Body of pancreas (tissue), 4 donors: ENCODE measurements at regions not wholly inside any gene's neighbourhood (a gene's known extent, or its start where the extent isn't known, plus 50 kb on each side); places are given as distances from the start of the nearest gene placed in this dataset.

ENCODE experiments used
- ATAC-seq: fragments of 150-250 bp; one replicate; pipeline ENCODE4 v1.9.1; 2016
- DNase-seq, 4 donors: peaks; one replicate each; pipeline ENCODE4 v3.0.0-alpha.2; 2019
- H3K27ac ChIP-seq, 4 donors: fragments of 200-600 bp; sonication (generic); 1 replicate in 3 of 4; 2 replicates in 1 of 4; pipeline versions ENCODE4 v1.5.1 to v1.6.1; 2016 to 2019; ENCODE audit warnings: mild to moderate bottlenecking in 1 of 4, mixed read lengths in 1 of 4, moderate library complexity in 1 of 4
- H3K27me3 ChIP-seq, 2 donors: fragments of 200-600 bp; sonication (generic); one replicate each; pipeline ENCODE4 v1.6.0; 2016; ENCODE audit warnings: mild to moderate bottlenecking in 1 of 2
- H3K36me3 ChIP-seq, 2 donors: fragments of 200-600 bp; sonication (generic); replicated peaks in 1 of 2; 2 replicates each; pipeline ENCODE4 v1.5.1; 2016; ENCODE audit warnings: low read depth in 2 of 2; ENCODE audit not compliant: insufficient read depth in 1 of 2
- H3K4me1 ChIP-seq: fragments of 200-600 bp; sonication (generic); one replicate; pipeline ENCODE4 v1.6.0; 2016
- H3K4me3 ChIP-seq, 2 donors: fragments of 200-600 bp; sonication (generic); 1 replicate in 1 of 2; 2 replicates in 1 of 2; pipeline ENCODE4 v1.5.1; 2016 to 2019
- H3K9me3 ChIP-seq, 3 donors: fragments of 200-600 bp; sonication (generic); 1 replicate in 2 of 3; 2 replicates in 1 of 3; pipeline ENCODE4 v1.5.1; 2016
- CTCF ChIP-seq, 7 experiments: fragments of 450-650 bp in 4 of 7; fragments of 200-600 bp in 3 of 7; sonication (generic) in 3 of 7; IDR thresholded peaks; one replicate each; pipeline ENCODE4 v1.5.1; 2016 to 2019; ENCODE audit warnings: antibody characterized with exemption in 7 of 7
- POLR2A ChIP-seq, 3 donors: fragments of 450-650 bp; IDR thresholded peaks; one replicate each; pipeline ENCODE4 v1.6.1; 2016; ENCODE audit warnings: antibody characterized with exemption in 3 of 3, mild to moderate bottlenecking in 2 of 3
- WGBS, 2 donors: methylation state at CpG; one replicate each; pipeline ENCODE4 v1.1.5; 2017; 5-methylcytosine and 5-hydroxymethylcytosine counted together
- intact Hi-C: fragments of 100-400 bp; cut with DNase I; formaldehyde crosslinking; loops from one replicate; pipeline ENCODE4 v1.15.1; 2023

GRCh38 chr4:58209001-58209400 is 1098.8 kb upstream of the IGFBP7 start:
- Histone ChIP-seq H3K4me1 (no peaks in the 10 kb centered on the region), H3K9me3 (no peaks in the 10 kb centered on the region), H3K4me3 (no peak overlapping the region), H3K27me3 (no peaks in the 10 kb centered on the region), H3K27ac (no peak overlapping the region), H3K36me3 (no peaks in the 10 kb centered on the region)
- intact Hi-C loops = no loop called here
- TF ChIP-seq CTCF (IDR thresholded peaks at IDR 0.05) (no peak), POLR2A (IDR thresholded peaks at IDR 0.05) (no peak)
- DNase-seq = no peak
- WGBS, 2 donors = 49 to 59% methylated on average over 2 of the region's 2 CpGs
- ATAC-seq = no peak

- no peaks in the 10 kb centered on the region for H3K27me3 ChIP-seq
- no peak overlapping the region for H3K4me3 ChIP-seq
- no peak for DNase-seq
- no peak overlapping the region for H3K27ac ChIP-seq
- TF ChIP-seq CTCF (IDR thresholded peaks at IDR 0.05) = no peak
- TF ChIP-seq POLR2A (IDR thresholded peaks at IDR 0.05) = no peak
- no peaks in the 10 kb centered on the region for H3K4me1 ChIP-seq
- H3K9me3 ChIP-seq = no peaks in the 10 kb centered on the region
- no peaks in the 10 kb centered on the region for H3K36me3 ChIP-seq
- intact Hi-C loops = no loop called here
- no peak for ATAC-seq
- WGBS, 2 donors = 67 to 74% methylated on average over 3 of the region's 3 CpGs
Observed at GRCh38 chr4:58205446-58206235, 1095.5 kb upstream of the IGFBP7 start.

- Histone ChIP-seq H3K36me3 (no peaks in the 10 kb centered on the region), H3K27ac (no peak overlapping the region), H3K9me3 (no peaks in the 10 kb centered on the region), H3K27me3 (no peaks in the 10 kb centered on the region), H3K4me3 (no peak overlapping the region), H3K4me1 (no peaks in the 10 kb centered on the region)
- DNase-seq (no peak), ATAC-seq (no peak)
- intact Hi-C loops = no loop called here
- no peak for TF ChIP-seq CTCF (IDR thresholded peaks at IDR 0.05)
- WGBS, 2 donors = 50 to 56% methylated on average over 2 of the region's 2 CpGs
Observed at GRCh38 chr4:58192217-58192616, 1082.0 kb upstream of the IGFBP7 start.

GRCh38 chr4:58191109-58191508 is 1080.9 kb upstream of the IGFBP7 start:
- no peak overlapping the region for H3K27ac ChIP-seq
- 63 to 77% methylated on average over 3 to 5 of the region's 5 CpGs for WGBS, 2 donors
- H3K4me3 ChIP-seq = no peak overlapping the region
- H3K36me3 ChIP-seq = no peaks in the 10 kb centered on the region
- TF ChIP-seq CTCF (IDR thresholded peaks at IDR 0.05) = no peak
- TF ChIP-seq POLR2A (IDR thresholded peaks at IDR 0.05) = no peak
- H3K27me3 ChIP-seq = no peaks in the 10 kb centered on the region
- no peaks in the 10 kb centered on the region for H3K4me1 ChIP-seq
- ATAC-seq (no peak), DNase-seq (no peak)
- intact Hi-C loops = no loop called here
- no peaks in the 10 kb centered on the region for H3K9me3 ChIP-seq

- whole genome bisulfite sequencing, 2 donors = 45 to 56% methylated on average over 4 of the region's 4 CpGs
- intact Hi-C loops = no loop called here
Observed at GRCh38 chr4:58188316-58188715, 1078.1 kb upstream of the IGFBP7 start.

More at GRCh38 chr4:58188316-58188715, 1078.1 kb upstream of the IGFBP7 start:
- no peaks in the 10 kb centered on the region for H3K27me3 ChIP-seq
- no peaks in the 10 kb centered on the region for H3K4me1 ChIP-seq
- H3K27ac ChIP-seq = no peak overlapping the region
- H3K36me3 ChIP-seq = no peaks in the 10 kb centered on the region
- no peak for ATAC-seq
- no peak for DNase-seq
- no peak overlapping the region for H3K4me3 ChIP-seq
- no peak for TF ChIP-seq POLR2A (IDR thresholded peaks at IDR 0.05)
- no peak for TF ChIP-seq CTCF (IDR thresholded peaks at IDR 0.05)
- peaks cover 0 to 5% (median 0%) of the 10 kb centered on the region in 3 donors for H3K9me3 ChIP-seq
